HCT116 (cell line): ENCODE measurements at regions not wholly inside any gene's neighbourhood (a gene's known extent, or its start where the extent isn't known, plus 50 kb on each side); places are given as distances from the start of the nearest gene placed in this dataset.
A peak's percentile ranks its signal among the peaks of the same experiment; 100 is the strongest.
"Not testable (repeated sequence)": the region's sequence is repeated elsewhere in the genome, so short reads cannot be mapped to it uniquely, and the experiment has no call there.

Source experiments
- ATAC-seq: fragments of 200-7000 bp; cut with Tn5 transposase; 2 replicates; pipeline ENCODE4 v1.9.1; 2020; ENCODE audit warnings: mild to moderate bottlenecking, moderate library complexity
- BruUV-seq: library from RNA; stranded (reverse); fragments of 400-500 nt; replicated peaks from 2 replicates; lab custom pipeline; 2021; lab: Mats Ljungman, UMichigan
- CTCF ChIA-PET: fragments of 300-600 bp; sonication (Branson Sonifier 250); formaldehyde crosslinking; loops from one replicate; lab custom pipeline; 2021; ENCODE audit warnings: antibody characterized with exemption; lab: Charles Lee
- POLR2A ChIA-PET: fragments of 300-600, 350-600 bp; sonication (Branson Sonifier 250); formaldehyde crosslinking; loops from one replicate; lab custom pipeline; 2021; ENCODE audit warnings: antibody characterized with exemption; lab: Charles Lee
- RAD21 ChIA-PET, 2 experiments: fragments of 300-600 bp; sonication (Branson Sonifier 250); formaldehyde crosslinking; loops; one replicate each; lab custom pipeline; 2023; ENCODE audit warnings: low total read pairs in 2 of 2; ENCODE audit not compliant: uncharacterized antibody in 2 of 2, unreplicated experiment in 2 of 2, low non-redundant PET in 1 of 2; lab: Charles Lee
- DNase-seq: peaks from one replicate; pipeline ENCODE4 v3.0.0-alpha.2; 2010; ENCODE audit warnings: low read depth, low spot score
- H2AFZ ChIP-seq: fragments of 200-600 bp; shearing (Covaris generic), sonication (generic); 2 replicates; pipeline ENCODE4 v1.6.1; 2017; ENCODE audit warnings: low read depth, mixed run types, mixed read lengths, antibody characterized with exemption, low read length; ENCODE audit not compliant: poor library complexity, severe bottlenecking
- H3K27ac ChIP-seq: 2 replicates; pipeline ENCODE4 v1.5.1; 2012; ENCODE audit warnings: low read depth, low read length
- H3K27me3 ChIP-seq: fragments of 200-600 bp; sonication (generic); 2 replicates; pipeline ENCODE4 v1.6.1; 2016; ENCODE audit warnings: mixed run types, low read length, mixed read lengths; ENCODE audit not compliant: insufficient read depth
- H3K36me3 ChIP-seq, 2 experiments: fragments of 200-500 bp in 1 of 2; fragments of 200-600 bp in 1 of 2; sonication (Bioruptor generic) in 1 of 2; sonication (generic) in 1 of 2; 2 replicates each; pipeline versions ENCODE4 v1.5.1 to v1.6.1; 2014 to 2016; ENCODE audit warnings: low read length in 2 of 2, inconsistent platforms in 1 of 2, mixed read lengths in 1 of 2, mixed run types in 1 of 2; ENCODE audit not compliant: insufficient read depth in 2 of 2, control insufficient read depth in 1 of 2
- H3K4me1 ChIP-seq, 2 experiments: fragments of 200-600 bp in 1 of 2; sonication (generic) in 1 of 2; 2 replicates each; pipeline versions ENCODE4 v1.5.1 to v1.6.1; 2012 to 2017; ENCODE audit warnings: low read length in 2 of 2, inconsistent platforms in 1 of 2, mild to moderate bottlenecking in 1 of 2, mixed read lengths in 1 of 2, mixed run types in 1 of 2, moderate library complexity in 1 of 2; ENCODE audit not compliant: insufficient read depth in 2 of 2, control insufficient read depth in 1 of 2
- H3K4me2 ChIP-seq: fragments of 200-600 bp; sonication (generic); 2 replicates; pipeline ENCODE4 v1.6.1; 2017; ENCODE audit warnings: mixed run types, low read length, mixed read lengths
- H3K4me3 ChIP-seq, 2 experiments: fragments of 200-600 bp in 1 of 2; sonication (generic) in 1 of 2; replicated peaks in 1 of 2; 2 replicates each; pipeline ENCODE4 v1.5.1; 2011 to 2016; ENCODE audit warnings: low read length in 2 of 2, control low read depth in 1 of 2, low read depth in 1 of 2, mild to moderate bottlenecking in 1 of 2, mixed read lengths in 1 of 2, mixed run types in 1 of 2
- H3K79me2 ChIP-seq: fragments of 200-600 bp; sonication (generic); 2 replicates; pipeline ENCODE4 v1.6.1; 2017; ENCODE audit warnings: mild to moderate bottlenecking, mixed run types, low read length, moderate library complexity, mixed read lengths; ENCODE audit not compliant: insufficient read depth
- H3K9ac ChIP-seq: fragments of 200-600 bp; sonication (generic); 2 replicates; pipeline ENCODE4 v1.6.1; 2016; ENCODE audit warnings: low read length, mixed read lengths
- H3K9me2 ChIP-seq: fragments of 200-600 bp; sonication (generic), shearing (Covaris generic); 2 replicates; pipeline ENCODE4 v1.6.1; 2017; ENCODE audit warnings: mixed run types, mild to moderate bottlenecking, moderate library complexity; ENCODE audit not compliant: insufficient read depth
- H3K9me3 ChIP-seq, 2 experiments: fragments of 200-500 bp in 1 of 2; fragments of 200-600 bp in 1 of 2; sonication (Bioruptor generic) in 1 of 2; sonication (generic) in 1 of 2; 2 replicates each; pipeline ENCODE4 v1.6.1; 2014 to 2017; ENCODE audit warnings: low read length in 2 of 2, mixed read lengths in 2 of 2, inconsistent platforms in 1 of 2, low read depth in 1 of 2, mild to moderate bottlenecking in 1 of 2, mixed run types in 1 of 2, moderate library complexity in 1 of 2; ENCODE audit not compliant: control insufficient read depth in 1 of 2, insufficient read depth in 1 of 2
- H4K20me1 ChIP-seq: fragments of 200-600 bp; sonication (generic), shearing (Covaris generic); 2 replicates; pipeline ENCODE4 v1.6.1; 2017; ENCODE audit warnings: mixed run types, mild to moderate bottlenecking, moderate library complexity; ENCODE audit not compliant: insufficient read depth
- CBX3 ChIP-seq: IDR thresholded peaks from 2 replicates; pipeline ENCODE4 v1.6.1; 2012; ENCODE audit warnings: low read depth
- TCF7L2 ChIP-seq: IDR thresholded peaks from 2 replicates; pipeline ENCODE4 v1.7.0; 2011; ENCODE audit warnings: borderline replicate concordance, inconsistent platforms; ENCODE audit not compliant: insufficient read depth, insufficient read length; ENCODE audit errors: extremely low read depth
- intact Hi-C: fragments of 100-400 bp; cut with micrococcal nuclease; formaldehyde crosslinking; loops from 2 replicates; pipeline ENCODE4 v1.10.0; 2022

DNA sequence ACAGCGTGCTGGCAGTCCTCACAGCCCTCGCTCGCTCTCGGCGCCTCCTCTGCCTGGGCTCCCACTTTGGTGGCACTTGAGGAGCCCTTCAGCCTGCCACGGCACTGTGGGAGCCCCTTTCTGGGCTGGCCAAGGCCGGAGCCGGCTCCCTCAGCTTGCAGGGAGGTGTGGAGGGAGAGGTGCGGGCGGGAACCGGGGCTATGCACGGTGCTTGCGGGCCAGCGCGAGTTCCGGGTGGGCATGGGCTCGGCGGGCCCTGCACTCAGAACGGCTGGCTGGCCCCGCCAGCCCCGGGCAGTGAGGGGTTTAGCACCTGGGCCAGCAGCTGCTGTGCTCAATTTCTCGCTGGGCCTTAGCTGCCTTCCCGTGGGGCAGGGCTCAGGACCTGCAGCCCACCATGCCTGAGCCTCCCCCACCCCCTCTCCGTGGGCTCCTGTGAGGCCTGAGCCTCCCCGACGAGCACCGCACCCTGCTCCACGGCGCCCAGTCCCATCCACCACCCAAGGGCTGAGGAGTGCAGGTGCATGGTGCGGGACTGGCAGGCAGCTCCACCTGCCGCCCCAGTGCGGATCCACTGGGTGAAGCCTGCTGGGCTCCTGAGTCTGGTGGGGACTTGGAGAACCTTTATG is 106.5 kb upstream of the IQSEC1 start:
- H3K79me2 ChIP-seq, BruUV-seq, H3K4me1 ChIP-seq, RAD21 ChIA-PET, POLR2A ChIA-PET, H3K27me3 ChIP-seq, ATAC-seq, CTCF ChIA-PET, H2AFZ ChIP-seq, H3K4me3 ChIP-seq, H3K27ac ChIP-seq, intact Hi-C loops, H3K36me3 ChIP-seq, H3K9me2 ChIP-seq, H3K4me2 ChIP-seq, H3K9ac ChIP-seq, H4K20me1 ChIP-seq, DNase-seq: not testable (repeated sequence)
- peaks cover 0 to 12% of the 10 kb centered on the region in 2 experiments; a peak in 2 of 4 replicates for H3K9me3 ChIP-seq

DNA sequence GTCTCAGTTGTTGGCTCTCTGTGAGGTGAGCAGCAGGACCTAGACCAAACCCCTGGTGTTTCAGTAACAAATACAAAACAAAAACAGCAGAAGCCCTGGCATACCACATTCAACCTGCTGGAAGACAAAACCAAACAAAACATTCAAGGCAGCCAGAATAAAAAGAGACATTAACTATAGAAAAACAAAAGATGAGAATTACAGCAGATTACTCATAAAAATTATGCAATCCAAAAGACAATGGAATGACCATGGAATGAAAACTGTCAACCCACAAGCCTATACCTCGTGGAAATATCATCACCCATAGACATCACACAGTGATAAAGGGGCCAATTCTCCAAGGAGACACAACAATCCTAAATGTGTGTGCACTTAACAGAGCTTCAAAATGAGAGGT is 106.0 kb upstream of the IQSEC1 start:
- ChIA-PET RAD21 (no interaction called here), CTCF (no interaction called here), POLR2A (no interaction called here)
- no peaks in the 10 kb centered on the region for H4K20me1 ChIP-seq
- H3K4me1 ChIP-seq, result no peaks in the 10 kb centered on the region
- no peaks in the 10 kb centered on the region for H3K27me3 ChIP-seq
- H3K9me3 ChIP-seq, result peaks cover 0 to 12% of the 10 kb centered on the region in 2 experiments; a peak in 2 of 4 replicates
- no peak overlapping the region for H3K27ac ChIP-seq
- ATAC-seq (no peak), DNase-seq (no peak)
- no peak overlapping the region for H3K9ac ChIP-seq
- intact Hi-C loops, result no loop called here
- no peaks in the 10 kb centered on the region for H3K9me2 ChIP-seq
- H3K4me3 ChIP-seq, result no peak overlapping the region
- H3K4me2 ChIP-seq, result no peak overlapping the region
- no peaks in the 10 kb centered on the region for H3K36me3 ChIP-seq
- H2AFZ ChIP-seq, result no peak overlapping the region
- no peaks in the 10 kb centered on the region for H3K79me2 ChIP-seq
- TF ChIP-seq CBX3, result peak; percentile 72
- no peak for TF ChIP-seq TCF7L2
- BruUV-seq, result no TSS peak
